Hematopoietic multipotent progenitor cell treated with erythropoietin and hydrocortisone succinate and interleukin-3 and kit ligand, for 6 days (in vitro differentiated cells): ENCODE measurements at regions not wholly inside any gene's neighbourhood (a gene's known extent, or its start where the extent isn't known, plus 50 kb on each side); places are given as distances from the start of the nearest gene placed in this dataset.
"Not testable (repeated sequence)": the region's sequence is repeated elsewhere in the genome, so short reads cannot be mapped to it uniquely, and the experiment has no call there.

Source experiments
- DNase-seq: peaks from one replicate; pipeline ENCODE4 v3.0.0-alpha.2; 2015

DNA sequence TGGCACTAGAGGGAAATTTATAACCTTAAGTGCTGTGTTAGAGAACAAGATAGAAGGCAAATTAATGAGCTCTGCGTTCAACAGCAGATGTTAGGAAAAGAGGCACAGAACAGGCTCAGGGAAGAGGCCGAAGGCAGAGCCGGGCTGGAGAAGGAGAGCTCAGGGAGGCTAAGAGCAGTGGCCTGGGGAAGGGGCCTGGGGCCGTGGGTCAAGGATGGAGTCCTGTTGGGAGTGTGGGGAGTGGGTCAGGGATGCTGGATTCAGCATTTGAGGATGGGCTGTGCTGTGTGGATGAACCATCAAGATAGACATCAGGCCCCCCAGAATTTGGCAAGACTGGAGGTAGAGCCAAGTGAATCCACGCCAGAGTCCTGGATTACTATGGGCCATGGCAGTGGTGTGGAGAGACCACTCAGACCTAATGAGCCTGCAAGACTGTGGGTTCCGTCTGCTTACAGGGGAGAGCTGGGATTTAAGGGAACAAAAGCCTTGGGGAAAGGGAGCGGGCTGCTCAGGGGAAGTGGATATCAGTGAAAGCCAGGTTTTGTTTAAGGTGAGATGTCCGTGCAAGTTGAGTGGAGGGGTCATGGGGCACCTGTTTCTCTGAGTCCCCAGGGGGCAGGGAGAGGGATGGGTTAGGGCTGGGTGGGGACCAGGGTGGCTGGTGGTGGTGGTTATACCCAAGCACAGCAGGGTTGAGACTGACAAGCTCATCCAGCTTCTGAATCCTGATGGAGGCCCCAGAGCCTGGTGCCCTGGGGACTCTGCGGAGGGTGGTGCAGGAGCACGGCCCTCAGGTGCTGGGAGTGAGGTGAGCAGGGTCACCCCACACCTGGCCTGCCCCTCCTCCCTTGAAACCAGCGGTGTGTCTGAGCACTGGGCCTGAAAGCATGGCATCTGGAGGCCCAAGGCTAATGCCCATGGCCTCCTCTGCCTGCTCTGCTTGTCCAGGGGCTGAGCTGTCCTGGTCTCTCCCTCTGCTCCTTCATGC, 101.7 kb downstream of the BMS1 start:
- no peak for DNase-seq

DNA sequence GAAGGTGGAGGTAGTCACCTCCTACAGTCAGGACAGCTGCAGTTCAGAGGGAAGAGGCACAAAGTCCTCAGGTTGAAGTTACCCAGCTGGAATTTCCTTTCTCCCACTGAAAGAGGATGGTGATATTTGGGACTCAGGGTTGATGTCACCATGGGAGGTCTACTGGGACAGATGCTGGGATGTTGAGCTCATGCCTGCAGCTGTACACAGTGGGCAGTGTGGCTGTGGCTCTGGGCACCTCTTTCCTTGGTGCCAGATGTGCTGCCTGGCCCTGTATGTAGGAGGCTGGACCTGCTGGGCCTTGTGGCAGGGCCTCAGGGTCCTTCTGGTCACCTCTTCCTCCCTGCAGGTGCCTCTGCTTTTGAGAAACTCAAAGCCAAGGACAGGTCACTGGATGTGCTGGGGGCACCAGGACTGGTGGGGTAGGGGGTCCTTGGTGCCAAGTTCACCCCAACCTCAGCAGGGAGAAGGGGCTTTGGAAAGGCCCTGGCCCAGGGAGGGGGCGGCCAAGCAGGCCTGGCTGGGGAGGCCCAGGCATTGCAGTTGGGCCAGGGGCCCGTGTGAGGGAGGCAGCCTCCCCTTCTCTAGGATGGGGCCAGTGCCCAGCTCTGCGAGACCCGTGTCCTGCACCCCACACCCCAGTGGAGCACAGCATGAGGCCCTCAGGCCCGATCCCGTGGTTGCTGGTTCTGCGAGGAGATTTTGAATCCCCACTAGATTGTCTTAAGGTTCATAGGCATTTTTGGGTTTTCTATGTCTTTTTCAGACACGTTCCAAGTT, 103.1 kb downstream of the BMS1 start:
- no peak for DNase-seq

DNA sequence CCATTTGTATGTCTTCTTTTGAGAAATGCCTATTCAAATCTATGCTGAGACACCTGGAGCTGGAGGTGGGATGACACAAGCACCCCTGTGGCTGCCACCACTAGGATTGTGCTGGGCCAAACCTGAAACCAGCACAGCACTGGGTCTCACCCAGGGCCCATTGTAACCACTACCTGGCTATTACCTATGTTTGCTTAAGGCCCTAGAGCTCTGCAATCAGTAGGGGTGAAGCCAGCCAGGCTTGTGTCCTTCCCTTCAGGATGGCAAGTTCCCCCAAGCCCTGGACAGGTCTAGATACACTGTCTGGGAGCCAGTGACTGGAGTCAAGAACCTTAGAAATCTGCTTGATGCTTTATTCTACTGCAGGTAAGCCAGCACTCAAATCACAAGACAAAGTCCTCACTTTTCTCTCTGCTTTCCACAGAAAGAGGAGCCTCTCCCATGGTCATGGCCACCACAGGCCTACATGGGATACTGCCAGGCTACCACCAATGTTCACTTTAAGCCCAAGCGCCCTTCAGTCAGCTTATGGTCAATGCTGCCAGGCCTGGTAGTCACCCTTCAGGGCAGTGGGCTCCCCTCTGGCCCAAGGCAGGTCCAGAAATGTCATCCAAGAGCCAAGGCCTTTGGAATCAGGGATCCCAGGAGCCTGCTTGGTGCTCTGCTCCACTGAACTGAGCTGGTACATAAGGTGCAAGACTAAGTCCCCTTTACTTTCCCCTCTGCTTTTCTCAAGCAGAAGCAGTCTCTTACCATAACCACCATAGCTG, 105.3 kb downstream of the BMS1 start:
- DNase-seq, result no peak

DNA sequence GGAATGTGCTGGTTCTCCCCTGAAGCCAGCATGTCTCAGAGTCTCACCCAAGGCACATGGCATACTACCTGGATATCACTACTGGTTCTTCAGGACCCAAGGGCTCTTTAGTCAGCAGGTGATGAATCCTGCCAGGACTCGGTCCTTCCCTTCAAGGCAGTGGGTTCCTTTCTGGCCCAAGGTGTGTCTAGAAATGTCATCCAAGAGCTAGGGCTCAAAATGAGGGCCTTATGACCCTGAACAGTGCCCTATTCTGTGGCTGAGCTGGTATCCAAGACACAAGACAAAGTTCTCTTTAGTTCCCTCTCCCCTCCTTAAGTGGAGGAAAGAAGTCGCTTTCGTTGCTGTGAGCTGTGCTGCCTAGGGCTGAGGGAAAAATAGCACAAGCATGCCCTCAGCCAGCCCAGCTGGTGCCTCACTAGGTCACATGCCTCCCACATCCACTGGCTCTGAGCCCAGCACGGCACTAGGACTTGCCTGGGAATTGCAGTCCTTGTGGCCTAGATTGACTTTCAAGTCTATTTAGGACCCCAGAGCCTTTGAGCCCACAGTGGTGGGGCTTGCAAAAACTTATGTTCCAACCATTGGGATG, 106.0 kb downstream of the BMS1 start:
- DNase-seq, result no peak

DNA sequence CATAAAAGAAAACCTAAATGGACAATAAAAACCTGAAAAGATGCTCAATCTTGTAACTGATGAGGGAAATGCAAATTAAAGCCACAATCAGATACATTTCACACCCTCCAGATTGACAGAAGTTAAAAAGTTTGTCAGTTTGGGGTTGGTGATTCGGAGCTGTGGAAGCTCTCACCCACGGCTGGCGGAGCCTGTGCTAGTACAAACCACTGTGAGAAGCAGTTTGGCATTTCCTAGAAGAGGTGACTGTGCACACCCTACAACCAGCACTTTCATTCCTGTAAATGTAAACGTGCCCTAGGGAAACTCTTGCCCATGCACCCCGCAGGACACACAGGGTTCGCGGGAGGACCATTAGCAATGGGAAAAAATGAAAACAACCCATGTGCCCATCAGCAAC, 114.1 kb downstream of the BMS1 start:
- DNase-seq, result no peak

DNA sequence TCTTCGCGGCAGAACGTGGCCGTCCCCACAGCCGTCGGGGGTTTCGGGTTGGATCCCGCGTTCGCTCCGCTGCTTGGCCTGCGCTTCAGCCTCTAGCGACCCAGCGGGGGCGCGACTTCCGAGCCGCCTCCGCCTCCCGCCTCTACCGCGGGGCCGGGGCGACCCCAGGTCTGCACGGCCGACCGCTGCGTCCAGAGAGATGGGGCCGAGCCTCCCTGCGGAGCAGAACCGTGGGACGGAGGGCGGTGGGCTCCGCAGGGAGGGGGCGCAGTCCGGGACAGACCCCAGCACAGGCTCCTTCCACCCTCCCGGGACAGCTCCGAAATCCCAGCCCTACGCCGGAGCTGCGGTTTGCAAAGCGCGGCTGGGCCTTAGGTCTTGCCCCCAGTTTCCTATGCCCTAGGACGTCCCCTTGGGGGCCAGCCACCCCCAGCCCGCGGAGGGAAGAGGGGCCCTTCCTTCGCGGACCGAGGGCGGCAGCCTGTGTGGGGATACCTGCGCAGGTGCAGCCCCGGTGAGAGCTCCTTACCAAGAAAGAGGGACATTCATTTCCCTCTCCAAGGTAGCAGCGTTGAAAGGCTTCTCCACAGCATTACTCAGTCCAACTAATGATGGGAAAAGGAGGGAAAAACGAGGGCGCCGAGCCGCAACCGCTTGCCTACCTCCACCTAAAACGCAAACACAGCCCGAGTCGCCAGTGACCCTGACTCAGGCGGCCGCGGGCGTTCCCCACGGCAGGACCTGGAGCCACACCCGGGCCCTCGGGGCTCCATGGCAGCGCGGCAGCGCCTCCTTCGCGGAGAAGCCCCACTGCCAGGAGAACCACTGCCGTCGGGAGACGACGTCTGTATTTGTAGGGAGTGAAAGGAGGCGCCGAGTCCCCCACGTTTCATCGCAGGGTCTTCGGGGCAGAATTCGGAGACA, 115.7 kb downstream of the BMS1 start:
- no peak for DNase-seq

DNA sequence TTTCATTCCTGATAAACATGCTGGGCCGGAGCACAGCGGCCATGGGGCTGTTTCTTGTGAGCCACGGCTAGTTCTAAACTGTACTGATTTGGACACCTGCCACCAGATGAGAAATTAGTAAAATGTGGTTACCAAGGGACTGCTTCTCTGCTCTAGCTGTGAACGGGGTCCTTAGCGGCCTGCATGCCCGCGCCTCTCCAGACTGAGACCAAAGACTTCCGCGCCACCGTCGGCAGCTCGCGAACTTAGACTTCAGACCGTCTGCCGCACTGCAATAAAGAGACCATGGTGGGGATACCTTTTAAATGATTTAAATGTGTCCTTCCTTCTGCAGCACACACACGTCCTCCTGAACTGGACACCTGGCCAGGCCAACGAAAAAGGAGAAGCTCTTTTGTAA, 116.4 kb downstream of the BMS1 start:
- DNase-seq, result no peak

DNA sequence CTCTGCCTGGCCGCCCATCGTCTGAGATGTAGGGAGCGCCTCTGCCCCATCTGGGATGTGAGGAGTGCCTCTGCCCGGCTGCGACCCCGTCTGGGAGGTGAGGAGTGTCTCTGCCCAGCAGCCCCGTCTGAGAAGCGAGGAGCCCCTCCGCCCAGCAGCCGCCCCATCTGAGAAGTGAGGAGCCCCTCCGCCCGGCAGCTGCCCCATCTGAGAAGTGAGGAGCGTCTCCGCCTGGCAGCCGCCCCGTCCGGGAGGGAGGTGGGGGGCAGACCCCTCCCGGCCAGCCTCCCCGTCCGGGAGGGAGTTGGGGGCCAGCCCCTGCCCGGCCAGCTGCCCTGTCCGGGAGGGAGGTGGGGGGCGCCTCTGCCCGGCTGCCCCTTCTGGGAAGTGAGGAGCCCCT, 117.8 kb downstream of the BMS1 start:
- not testable (repeated sequence) for DNase-seq

DNA sequence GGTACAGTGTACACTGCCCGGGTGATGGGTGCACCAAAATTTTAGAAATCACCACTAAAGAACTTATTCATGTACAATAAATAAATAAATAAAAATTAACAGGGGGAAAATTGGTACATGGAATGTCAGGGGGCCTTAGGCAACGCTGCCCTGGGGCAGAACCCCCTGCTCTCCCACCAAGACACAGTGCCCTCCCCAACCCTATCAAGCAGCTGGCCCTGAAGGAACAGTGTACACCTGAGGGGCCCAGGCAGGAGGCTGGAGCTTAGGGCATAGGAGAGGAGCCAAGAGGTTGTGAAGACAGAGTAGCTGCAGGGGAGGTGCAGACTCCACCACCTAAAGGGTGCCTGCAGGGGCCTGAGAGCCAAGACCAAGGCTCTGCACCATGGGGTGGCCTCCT, 128.8 kb downstream of the BMS1 start:
- DNase-seq, result no peak

DNA sequence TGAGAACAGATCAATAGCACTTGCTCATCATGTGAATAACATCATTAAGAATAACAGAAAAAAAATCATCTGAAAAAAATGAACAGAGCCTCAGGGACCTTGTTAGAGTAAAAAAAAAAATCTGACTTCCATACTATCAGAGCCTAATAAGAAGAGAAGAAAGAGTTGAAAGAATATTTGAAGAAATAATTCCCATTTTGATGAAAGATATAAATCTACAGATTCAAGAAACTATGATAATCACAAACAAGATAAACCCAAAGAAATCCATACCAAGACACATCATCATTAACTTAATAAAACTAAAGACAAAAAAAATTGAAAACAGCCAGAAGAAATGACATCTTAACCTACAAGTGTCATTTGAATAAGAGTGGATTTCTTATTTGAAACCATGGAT, 134.4 kb downstream of the BMS1 start:
- DNase-seq, result no peak

DNA sequence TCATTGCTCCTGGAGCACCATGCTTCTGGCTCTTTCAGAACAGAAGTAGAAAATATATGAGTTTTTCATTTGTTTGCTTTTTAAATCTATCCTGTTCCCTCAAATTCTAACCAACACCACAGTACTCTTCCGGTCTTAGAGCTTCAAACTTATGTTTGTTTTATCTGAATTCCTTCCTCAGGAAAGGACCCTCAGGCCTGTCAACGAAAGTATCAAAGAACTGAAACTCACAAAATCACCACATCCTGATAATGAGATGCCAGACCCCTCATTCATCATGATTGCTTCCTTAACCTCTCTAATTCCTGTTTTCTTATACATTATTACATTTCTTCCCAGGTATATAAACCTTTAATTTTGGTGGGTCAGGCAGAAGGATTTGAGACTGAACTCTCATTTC, 135.2 kb downstream of the BMS1 start:
- no peak for DNase-seq

DNA sequence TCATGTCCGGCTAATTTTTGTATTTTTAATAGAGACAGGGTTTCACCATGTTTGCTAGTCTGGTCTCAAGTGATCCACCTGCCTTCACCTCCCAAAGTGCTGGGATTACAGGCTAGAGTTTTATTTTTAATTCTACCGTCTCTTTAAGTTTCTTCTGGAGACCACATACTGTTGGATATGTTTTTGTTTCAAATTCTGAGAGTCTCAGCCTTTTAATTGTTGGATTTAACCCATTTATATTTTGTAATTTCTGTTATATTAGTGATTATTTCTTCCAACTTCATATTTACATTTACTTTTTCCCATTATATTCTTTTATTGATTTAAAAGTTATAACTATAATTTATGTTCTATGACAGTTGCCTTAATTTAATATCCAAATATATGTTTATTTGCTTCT, 139.4 kb downstream of the BMS1 start:
- DNase-seq, result no peak

DNA sequence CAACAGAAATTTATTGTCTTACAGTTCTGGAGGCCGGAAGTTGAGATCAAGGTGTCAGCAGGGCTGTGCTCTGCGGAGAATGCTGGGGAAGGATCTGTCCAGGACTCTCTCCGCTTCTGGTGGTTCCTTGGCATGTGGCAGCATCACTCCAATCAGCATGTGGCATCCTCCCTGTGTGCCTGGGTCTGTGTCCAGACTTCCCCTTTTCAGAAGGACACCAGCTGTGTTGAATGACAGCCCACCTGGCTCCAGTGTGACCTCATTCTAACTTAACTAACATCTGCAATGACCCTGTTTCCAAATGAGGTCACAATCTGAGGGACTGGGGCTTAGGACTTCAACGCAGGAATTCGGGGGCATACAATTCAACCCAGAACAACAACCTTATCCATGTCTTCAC, 141.9 kb downstream of the BMS1 start:
- DNase-seq, result no peak

DNA sequence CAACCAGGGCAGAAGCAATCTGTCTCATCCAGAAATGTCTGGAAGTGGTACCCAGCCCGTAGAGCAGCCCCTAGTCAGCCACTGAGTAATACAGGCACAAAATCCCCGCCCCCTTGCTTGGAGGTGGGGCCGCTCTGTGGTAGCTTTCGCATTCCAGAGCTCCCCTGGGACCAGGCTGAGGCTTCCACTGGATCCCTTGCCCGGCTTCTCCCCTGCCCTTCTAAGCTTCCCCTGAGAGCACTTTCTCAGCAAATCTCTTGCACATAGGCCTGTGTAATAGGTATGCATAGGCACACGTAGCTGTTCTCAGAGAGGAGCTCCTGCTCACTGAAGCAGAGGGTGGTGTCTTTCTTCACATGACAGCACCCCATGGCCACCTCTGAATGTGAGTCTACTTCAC, 144.2 kb downstream of the BMS1 start:
- no peak for DNase-seq

DNA sequence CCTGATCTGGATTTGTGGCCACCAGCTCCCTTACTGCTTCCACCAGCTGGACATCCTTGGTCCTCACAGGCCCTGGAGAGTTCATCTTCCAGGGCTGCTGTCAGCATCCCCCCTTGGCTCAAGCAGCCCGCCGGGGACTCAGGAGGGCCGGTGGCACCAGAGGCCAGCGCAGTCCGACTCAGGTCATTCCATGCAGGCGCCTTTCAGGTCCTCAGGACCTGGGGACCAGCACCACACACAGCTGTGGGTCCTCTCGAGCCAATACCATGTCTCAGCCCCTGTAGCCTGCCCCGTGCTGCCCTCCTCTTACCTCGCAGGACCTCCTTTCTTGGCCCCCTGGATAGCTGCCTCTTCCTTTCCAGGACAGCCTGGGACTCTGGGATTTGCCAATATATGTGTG, 145.5 kb downstream of the BMS1 start:
- DNase-seq, result no peak

DNA sequence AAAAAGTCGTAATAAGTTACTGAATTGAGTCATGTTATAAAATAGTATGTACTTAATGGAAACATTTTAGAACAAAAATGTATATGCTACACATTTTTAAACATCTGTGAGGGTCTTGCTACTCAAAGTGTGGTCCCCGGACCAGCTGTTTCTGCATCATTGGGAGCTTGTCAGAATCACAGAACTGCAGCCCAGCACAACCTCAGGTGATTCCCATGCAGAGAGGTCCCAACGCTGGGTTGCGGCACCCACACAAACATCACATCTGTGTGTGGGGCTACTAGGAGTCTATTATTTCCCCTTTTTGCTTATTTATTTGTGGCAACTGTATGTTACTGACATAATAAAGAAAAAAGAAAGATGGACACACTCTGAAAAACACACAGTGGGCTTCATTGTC, 146.6 kb downstream of the BMS1 start:
- no peak for DNase-seq

DNA sequence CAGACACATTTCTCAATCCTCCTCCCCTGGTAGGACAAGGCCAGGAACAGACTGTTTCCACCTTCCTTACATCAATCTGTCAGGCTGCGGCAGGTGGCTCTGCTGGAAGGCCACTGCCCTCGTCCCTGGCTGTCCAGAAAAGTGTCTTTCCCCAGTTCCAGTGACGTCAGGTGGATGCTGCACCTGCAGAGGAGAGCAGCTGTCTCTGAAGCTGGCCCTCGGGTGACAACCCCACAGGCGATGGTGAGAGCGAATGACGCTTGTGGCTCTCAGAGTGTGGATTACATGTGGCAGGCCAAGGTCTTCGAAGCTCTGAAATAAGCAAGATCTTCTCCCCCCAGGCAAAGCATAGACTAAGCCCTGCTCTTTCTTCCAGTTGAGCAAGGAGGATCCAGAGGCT, 146.9 kb upstream of the RET start:
- no peak for DNase-seq

DNA sequence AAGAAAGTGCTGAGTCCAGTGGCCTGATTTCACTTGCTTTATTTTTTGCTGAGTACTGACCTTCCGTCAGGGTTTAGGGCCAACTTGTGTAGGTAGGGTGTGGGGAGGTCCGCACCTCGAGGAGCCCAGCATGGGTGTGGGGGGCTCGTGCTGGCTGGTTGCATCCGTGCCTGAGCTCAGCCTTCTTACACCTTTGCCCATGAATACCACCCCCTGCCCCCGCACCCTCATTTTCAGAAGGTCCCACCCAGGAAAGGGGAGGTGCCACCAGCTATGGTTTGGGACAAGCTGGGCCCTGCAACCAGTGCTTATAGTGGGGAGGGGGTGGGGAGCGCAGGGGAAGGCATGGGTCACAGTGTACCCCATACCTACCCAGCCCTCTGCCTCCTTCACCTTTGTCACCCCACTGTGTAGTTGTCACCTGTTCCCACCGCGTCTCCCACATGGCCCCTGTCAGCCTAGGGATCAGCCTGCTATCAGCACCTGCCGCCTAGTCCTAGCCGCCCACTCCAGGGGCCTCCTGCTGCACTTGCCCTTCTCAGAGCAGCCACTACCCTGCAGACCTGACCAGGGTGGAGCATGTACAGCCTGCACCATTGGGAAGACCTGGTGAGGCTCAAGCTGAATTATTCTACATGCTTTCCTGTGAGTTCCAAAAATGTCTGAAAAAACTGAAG, 146.2 kb upstream of the RET start:
- no peak for DNase-seq

DNA sequence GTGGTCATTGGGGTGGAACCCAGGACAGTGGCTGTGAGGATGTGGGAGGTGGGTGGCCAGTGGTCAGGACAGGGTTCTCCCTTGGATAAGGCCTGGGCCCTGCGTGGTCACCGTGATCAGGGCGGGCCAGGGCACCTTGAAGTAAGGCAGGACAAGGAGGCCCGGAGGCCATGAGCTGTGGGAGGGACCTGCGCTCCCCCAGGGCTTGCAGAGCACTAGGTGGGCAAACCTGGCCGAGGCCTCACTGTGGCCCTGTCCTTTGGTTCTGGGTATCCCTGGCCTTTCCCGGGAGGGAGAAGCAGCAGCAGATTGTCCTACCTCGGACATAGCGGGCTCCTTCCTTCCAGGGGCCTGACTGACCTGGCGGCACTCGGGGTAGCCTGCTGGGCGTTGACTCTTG, 144.8 kb upstream of the RET start:
- no peak for DNase-seq

DNA sequence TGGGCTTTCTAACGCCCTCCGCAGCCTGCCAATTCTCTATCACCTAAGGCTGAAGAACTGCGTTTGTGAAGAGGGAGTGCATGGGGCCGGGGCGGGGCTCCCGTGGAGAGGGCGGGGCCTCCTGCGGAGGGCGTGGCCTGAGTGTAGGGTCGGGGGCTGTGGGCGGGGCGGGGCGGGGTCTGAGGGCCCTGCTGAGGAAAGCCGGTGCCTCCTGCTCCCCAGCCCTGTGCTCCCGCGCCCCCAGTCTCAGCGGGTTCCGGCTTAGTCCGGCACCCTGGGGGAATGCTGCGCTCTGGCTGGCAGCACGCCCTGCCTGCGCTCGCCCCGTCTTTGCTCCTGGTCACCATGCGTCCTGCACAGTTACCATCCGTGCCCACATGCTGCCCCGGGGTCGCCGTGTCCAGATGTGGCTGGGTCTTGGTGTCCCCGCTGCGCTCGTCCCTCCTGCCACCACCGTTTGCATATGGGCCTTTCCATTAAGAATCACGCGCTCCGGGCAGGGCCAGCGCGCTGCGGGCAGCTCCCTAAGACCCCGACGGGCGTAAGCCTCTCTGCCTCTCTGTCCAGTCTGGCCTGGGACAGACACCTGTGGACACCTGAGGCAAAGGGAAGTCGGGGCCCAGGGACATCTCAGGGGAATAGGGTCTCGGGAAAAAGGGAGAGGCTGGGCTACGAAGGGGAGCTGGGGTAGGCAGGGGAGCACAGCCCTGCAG, 144.0 kb upstream of the RET start:
- DNase-seq, result peak; percentile 11
